ENCODE measurements at regions not wholly inside any gene's neighbourhood (a gene's known extent, or its start where the extent isn't known, plus 50 kb on each side); places are given as distances from the start of the nearest gene placed in this dataset.
A peak's percentile ranks its signal among the peaks of the same experiment; 100 is the strongest.
"Not testable (repeated sequence)": the region's sequence is repeated elsewhere in the genome, so short reads cannot be mapped to it uniquely, and the experiment has no call there.

DNA sequence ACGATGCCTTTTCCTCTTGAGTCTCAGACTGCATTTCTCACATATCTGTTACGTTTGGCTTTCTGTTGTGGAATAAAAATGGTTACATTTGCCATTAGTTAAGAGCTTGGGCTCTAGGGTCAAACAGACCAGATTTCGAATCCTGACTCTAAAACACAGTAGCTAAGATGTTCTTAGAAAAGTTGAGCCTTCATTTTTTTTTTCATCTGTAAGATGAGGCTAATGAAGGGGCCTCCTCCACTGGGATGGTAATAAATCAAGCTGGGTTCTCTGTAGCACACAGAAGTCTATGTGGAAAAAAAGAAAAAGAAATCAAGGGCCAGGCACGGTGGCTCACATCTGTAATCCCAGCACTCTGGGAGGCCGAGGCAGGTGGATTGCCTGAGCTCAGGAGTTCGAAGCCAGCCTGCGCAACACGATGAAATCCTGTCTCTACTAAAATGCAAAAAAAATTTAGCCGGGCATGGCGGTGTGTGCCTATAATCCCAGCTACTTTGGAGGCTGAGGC, 49.9 kb upstream of the CAPRIN1 start:
- H3K9me3 Mint-ChIP-seq (ENCODE audit: unreplicated experiment): no peaks in the 10 kb centered on the region
- no peak overlapping the region for H3K4me3 Mint-ChIP-seq (ENCODE audit: unreplicated experiment)
- H3K27ac Mint-ChIP-seq (ENCODE audit: unreplicated experiment): no peak overlapping the region
- peaks cover 66% of the 10 kb centered on the region for H3K27me3 Mint-ChIP-seq (ENCODE audit: unreplicated experiment)
- TF ChIP-seq CTCF (IDR thresholded peaks at IDR 0.05): no peak
- H3K36me3 Mint-ChIP-seq (ENCODE audit: unreplicated experiment): no peaks in the 10 kb centered on the region
- no peak for DNase-seq (ENCODE audit: extremely low spot score, unreplicated experiment)
- peaks cover 8% of the 10 kb centered on the region for H3K4me1 Mint-ChIP-seq (ENCODE audit: unreplicated experiment)

- TF ChIP-seq CTCF (IDR thresholded peaks at IDR 0.05): no peak
- H3K4me3 Mint-ChIP-seq (ENCODE audit: unreplicated experiment): no peak overlapping the region
- no peak for DNase-seq (ENCODE audit: extremely low spot score, unreplicated experiment)
- peaks cover 8% of the 10 kb centered on the region for H3K4me1 Mint-ChIP-seq (ENCODE audit: unreplicated experiment)
- no peaks in the 10 kb centered on the region for H3K36me3 Mint-ChIP-seq (ENCODE audit: unreplicated experiment)
- H3K9me3 Mint-ChIP-seq (ENCODE audit: unreplicated experiment): no peaks in the 10 kb centered on the region
- no peak overlapping the region for H3K27ac Mint-ChIP-seq (ENCODE audit: unreplicated experiment)
- peaks cover 54% of the 10 kb centered on the region for H3K27me3 Mint-ChIP-seq (ENCODE audit: unreplicated experiment)
These were observed 52.1 kb upstream of the CAPRIN1 start for GRCh38 chr11:33999393-33999792.

- H3K9me3 Mint-ChIP-seq (ENCODE audit: unreplicated experiment): no peaks in the 10 kb centered on the region
- H3K27me3 Mint-ChIP-seq (ENCODE audit: unreplicated experiment): peaks cover 40% of the 10 kb centered on the region
- H3K4me3 Mint-ChIP-seq (ENCODE audit: unreplicated experiment): no peak overlapping the region
- no peak for DNase-seq (ENCODE audit: extremely low spot score, unreplicated experiment)
- no peaks in the 10 kb centered on the region for H3K36me3 Mint-ChIP-seq (ENCODE audit: unreplicated experiment)
- no peak overlapping the region for H3K27ac Mint-ChIP-seq (ENCODE audit: unreplicated experiment)
- H3K4me1 Mint-ChIP-seq (ENCODE audit: unreplicated experiment): peaks cover 8% of the 10 kb centered on the region
- no peak for TF ChIP-seq CTCF (IDR thresholded peaks at IDR 0.05)
These were observed 53.8 kb upstream of the CAPRIN1 start for GRCh38 chr11:33997584-33998251.

DNA sequence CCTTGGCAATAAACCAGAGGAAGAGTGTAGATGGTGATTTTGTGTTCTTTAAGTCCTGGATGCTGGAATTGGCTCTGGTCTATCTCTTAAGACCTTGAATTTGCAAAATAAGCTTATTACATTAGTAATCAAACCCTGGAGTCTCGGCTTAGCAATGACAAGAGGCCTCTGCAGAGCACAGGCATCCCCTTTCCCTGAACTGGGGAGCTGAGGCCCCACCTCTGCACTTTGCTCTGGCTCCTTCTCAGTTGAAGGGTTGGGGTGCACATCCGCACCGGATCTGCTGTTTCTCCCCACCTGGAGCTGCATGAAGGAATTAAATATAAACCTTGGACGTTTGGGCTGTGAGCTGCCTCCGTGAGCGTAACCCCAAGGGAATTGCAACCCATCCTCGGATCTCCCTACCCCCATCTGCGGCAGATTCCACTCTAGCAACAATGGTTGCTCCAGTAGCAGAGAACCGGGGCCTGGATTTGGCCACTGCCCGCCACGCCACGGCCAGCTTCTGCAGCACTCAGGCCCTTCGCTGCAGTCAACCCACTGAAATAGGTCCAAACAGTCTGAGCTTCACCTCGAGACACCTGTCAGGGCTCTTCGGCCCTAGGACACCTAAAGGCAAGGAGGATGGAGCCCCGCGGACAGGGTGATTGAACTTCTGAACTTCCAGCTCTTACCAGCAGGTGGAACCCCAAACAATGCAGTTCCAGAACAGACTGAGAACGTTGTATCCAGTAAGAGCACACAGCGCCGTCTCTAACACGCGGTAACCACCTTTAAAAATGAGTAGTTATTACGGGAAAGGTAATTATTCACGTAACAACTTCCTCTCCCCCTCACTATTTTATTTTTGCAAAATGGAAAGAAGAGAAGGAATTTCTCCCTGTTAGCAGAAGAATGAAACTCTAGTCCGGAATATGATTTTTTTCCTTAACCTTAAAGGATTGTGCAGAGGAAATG, 54.8 kb upstream of the CAPRIN1 start:
- no peaks in the 10 kb centered on the region for H3K36me3 Mint-ChIP-seq (ENCODE audit: unreplicated experiment)
- no peaks in the 10 kb centered on the region for H3K9me3 Mint-ChIP-seq (ENCODE audit: unreplicated experiment)
- peak; percentile 84 for TF ChIP-seq CTCF (IDR thresholded peaks at IDR 0.05)
- H3K27ac Mint-ChIP-seq (ENCODE audit: unreplicated experiment): no peak overlapping the region
- H3K27me3 Mint-ChIP-seq (ENCODE audit: unreplicated experiment): peaks cover 38% of the 10 kb centered on the region
- peaks cover 8% of the 10 kb centered on the region for H3K4me1 Mint-ChIP-seq (ENCODE audit: unreplicated experiment)
- DNase-seq (ENCODE audit: extremely low spot score, unreplicated experiment): peak; percentile 86
- peak overlapping the region; percentile 56 for H3K4me3 Mint-ChIP-seq (ENCODE audit: unreplicated experiment)

GRCh38 chr11:33994937-33995336, 56.6 kb upstream of the CAPRIN1 start:
- Mint-ChIP-seq H3K9me3 (ENCODE audit: unreplicated experiment) (no peaks in the 10 kb centered on the region), H3K4me3 (ENCODE audit: unreplicated experiment) (no peak overlapping the region), H3K27ac (ENCODE audit: unreplicated experiment) (no peak overlapping the region), H3K4me1 (ENCODE audit: unreplicated experiment) (peaks cover 8% of the 10 kb centered on the region), H3K36me3 (ENCODE audit: unreplicated experiment) (no peaks in the 10 kb centered on the region), H3K27me3 (ENCODE audit: unreplicated experiment) (peaks cover 27% of the 10 kb centered on the region)
- DNase-seq (ENCODE audit: extremely low spot score, unreplicated experiment): no peak
- no peak for TF ChIP-seq CTCF (IDR thresholded peaks at IDR 0.05)

- not testable (repeated sequence) for H3K27ac Mint-ChIP-seq (ENCODE audit: unreplicated experiment); H3K4me1 Mint-ChIP-seq (ENCODE audit: unreplicated experiment); DNase-seq (ENCODE audit: extremely low spot score, unreplicated experiment); H3K9me3 Mint-ChIP-seq (ENCODE audit: unreplicated experiment); H3K36me3 Mint-ChIP-seq (ENCODE audit: unreplicated experiment); H3K4me3 Mint-ChIP-seq (ENCODE audit: unreplicated experiment)
- H3K27me3 Mint-ChIP-seq (ENCODE audit: unreplicated experiment): peaks cover 19% of the 10 kb centered on the region
These were observed 60.4 kb upstream of the CAPRIN1 start for GRCh38 chr11:33991136-33991535.

DNA sequence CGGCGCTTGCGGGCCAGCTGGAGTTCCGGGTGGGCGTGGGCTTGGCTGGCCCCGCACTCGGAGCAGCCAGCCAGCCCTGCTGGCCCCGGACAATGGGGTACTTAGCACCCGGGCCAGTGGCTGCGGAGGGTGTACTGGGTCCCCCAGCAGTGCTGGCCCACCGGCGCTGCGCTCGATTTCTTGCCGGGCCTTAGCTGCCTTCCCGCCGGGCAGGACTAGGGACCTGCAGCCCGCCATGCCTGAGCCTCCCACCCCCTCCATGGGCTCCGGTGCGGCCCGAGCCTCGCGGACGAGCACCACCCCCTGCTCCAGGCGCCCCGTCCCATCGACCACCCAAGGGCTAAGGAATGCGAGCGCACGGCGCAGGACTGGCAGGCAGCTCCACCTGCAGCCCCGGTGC, 61.4 kb upstream of the CAPRIN1 start:
- H3K4me1 Mint-ChIP-seq (ENCODE audit: unreplicated experiment); DNase-seq (ENCODE audit: extremely low spot score, unreplicated experiment); H3K4me3 Mint-ChIP-seq (ENCODE audit: unreplicated experiment); H3K9me3 Mint-ChIP-seq (ENCODE audit: unreplicated experiment); H3K27ac Mint-ChIP-seq (ENCODE audit: unreplicated experiment); H3K36me3 Mint-ChIP-seq (ENCODE audit: unreplicated experiment): not testable (repeated sequence)
- H3K27me3 Mint-ChIP-seq (ENCODE audit: unreplicated experiment): peaks cover 15% of the 10 kb centered on the region
